Vagina (tissue), 2 donors: ENCODE measurements at regions not wholly inside any gene's neighbourhood (a gene's known extent, or its start where the extent isn't known, plus 50 kb on each side); places are given as distances from the start of the nearest gene placed in this dataset.

ENCODE experiments used
- DNase-seq, 2 donors: peaks; one replicate each; pipeline ENCODE4 v3.0.0-alpha.2; 2017; ENCODE audit errors: extremely low spot score in 2 of 2
- H3K27ac ChIP-seq: fragments of 200-600 bp; sonication (generic); one replicate; pipeline ENCODE4 v1.5.1; 2019
- H3K27me3 ChIP-seq: fragments of 200-600 bp; sonication (generic); one replicate; pipeline ENCODE4 v1.5.1; 2019
- H3K36me3 ChIP-seq, 2 donors: fragments of 200-600 bp; sonication (generic); one replicate each; pipeline ENCODE4 v1.5.1; 2017 to 2019
- H3K4me1 ChIP-seq: fragments of 200-600 bp; sonication (generic); one replicate; pipeline ENCODE4 v1.5.1; 2019
- H3K4me3 ChIP-seq, 2 donors: fragments of 200-600 bp; sonication (generic); 1 replicate in 1 of 2; 2 replicates in 1 of 2; pipeline ENCODE4 v1.5.1; 2016 to 2019
- H3K9me3 ChIP-seq: fragments of 200-600 bp; sonication (generic); one replicate; pipeline ENCODE4 v1.5.1; 2019
- CTCF ChIP-seq, 3 experiments: fragments of 450-650 bp in 2 of 3; fragments of 200-600 bp in 1 of 3; sonication (generic) in 1 of 3; IDR thresholded peaks; one replicate each; pipeline ENCODE4 v1.5.1; 2017 to 2019; ENCODE audit warnings: antibody characterized with exemption in 3 of 3, mild to moderate bottlenecking in 2 of 3, moderate library complexity in 2 of 3
- POLR2A ChIP-seq, 2 donors: fragments of 450-650 bp; IDR thresholded peaks; one replicate each; pipeline ENCODE4 v1.6.1; 2017; ENCODE audit warnings: antibody characterized with exemption in 2 of 2, mild to moderate bottlenecking in 2 of 2, moderate library complexity in 2 of 2
- POLR2AphosphoS5 ChIP-seq, 2 donors: sonication (generic); formaldehyde crosslinking; IDR thresholded peaks; one replicate each; pipeline ENCODE4 v1.9.0; 2017; ENCODE audit warnings: antibody characterized with exemption in 2 of 2, mild to moderate bottlenecking in 2 of 2, low read depth in 1 of 2; ENCODE audit not compliant: insufficient read depth in 1 of 2
- intact Hi-C: fragments of 100-400 bp; cut with DNase I; formaldehyde crosslinking; loops from one replicate; pipeline ENCODE4 v1.15.1; 2023

GRCh38 chr3:64878362-64878761 is 190.6 kb upstream of the ADAMTS9 start:
- intact Hi-C loops = no loop called here
- Histone ChIP-seq H3K9me3 (no peaks in the 10 kb centered on the region), H3K4me1 (no peaks in the 10 kb centered on the region), H3K27me3 (no peaks in the 10 kb centered on the region), H3K27ac (no peak overlapping the region), H3K4me3 (no peak overlapping the region), H3K36me3 (no peaks in the 10 kb centered on the region)
- no peak for DNase-seq
- TF ChIP-seq POLR2AphosphoS5 (IDR thresholded peaks at IDR 0.05; ENCODE audit: insufficient read depth in 1 of 2, low read depth in 1 of 2) (no peak), POLR2A (IDR thresholded peaks at IDR 0.05) (no peak), CTCF (IDR thresholded peaks at IDR 0.05) (no peak)

- Histone ChIP-seq H3K9me3 (no peaks in the 10 kb centered on the region), H3K27me3 (no peaks in the 10 kb centered on the region), H3K4me1 (no peaks in the 10 kb centered on the region), H3K36me3 (peaks cover 0 to 4% of the 10 kb centered on the region in 2 donors), H3K4me3 (no peak overlapping the region), H3K27ac (no peak overlapping the region)
- DNase-seq = no peak
- no peak for TF ChIP-seq POLR2A (IDR thresholded peaks at IDR 0.05)
- TF ChIP-seq CTCF (IDR thresholded peaks at IDR 0.05) = no peak
- no peak for TF ChIP-seq POLR2AphosphoS5 (IDR thresholded peaks at IDR 0.05; ENCODE audit: insufficient read depth in 1 of 2, low read depth in 1 of 2)
- intact Hi-C loops = no loop called here
Measured at GRCh38 chr3:64873400-64873799, 185.6 kb upstream of the ADAMTS9 start.

DNA sequence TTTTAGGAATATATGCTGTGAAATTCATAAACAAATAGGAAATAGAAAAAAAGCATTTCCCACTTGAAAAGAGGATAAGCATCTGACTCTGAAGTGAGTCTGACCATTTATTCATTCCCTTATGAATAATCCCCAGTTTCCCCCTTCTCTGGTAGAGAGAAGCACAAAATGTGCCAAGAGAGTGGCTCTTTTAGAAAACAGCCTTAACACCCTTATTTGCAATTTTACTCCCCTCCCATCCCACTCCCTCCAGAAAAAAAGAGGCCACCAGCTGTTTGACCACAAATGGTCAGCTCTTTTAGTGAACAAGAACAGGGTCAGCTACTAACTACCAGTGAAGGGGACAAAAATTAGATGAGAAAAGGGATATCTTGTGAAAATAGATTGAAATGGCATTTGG is 184.5 kb upstream of the ADAMTS9 start:
- Histone ChIP-seq H3K9me3 (no peaks in the 10 kb centered on the region), H3K27ac (no peak overlapping the region), H3K4me1 (peaks cover 6% of the 10 kb centered on the region), H3K4me3 (no peak overlapping the region), H3K27me3 (no peaks in the 10 kb centered on the region), H3K36me3 (peaks cover 0 to 4% of the 10 kb centered on the region in 2 donors)
- DNase-seq = no peak
- TF ChIP-seq CTCF (IDR thresholded peaks at IDR 0.05) (no peak), POLR2AphosphoS5 (IDR thresholded peaks at IDR 0.05; ENCODE audit: insufficient read depth in 1 of 2, low read depth in 1 of 2) (no peak), POLR2A (IDR thresholded peaks at IDR 0.05) (no peak)
- intact Hi-C loops = no loop called here

GRCh38 chr3:64871834-64872249 is 184.0 kb upstream of the ADAMTS9 start:
- no peak overlapping the region for H3K4me3 ChIP-seq
- no peak for DNase-seq
- H3K36me3 ChIP-seq = peaks cover 0 to 4% of the 10 kb centered on the region in 2 donors
- no peak overlapping the region for H3K27ac ChIP-seq
- TF ChIP-seq POLR2AphosphoS5 (IDR thresholded peaks at IDR 0.05; ENCODE audit: insufficient read depth in 1 of 2, low read depth in 1 of 2) (no peak), CTCF (IDR thresholded peaks at IDR 0.05) (no peak), POLR2A (IDR thresholded peaks at IDR 0.05) (no peak)
- H3K4me1 ChIP-seq = peaks cover 11% of the 10 kb centered on the region
- intact Hi-C loops = no loop called here
- H3K9me3 ChIP-seq = no peaks in the 10 kb centered on the region
- H3K27me3 ChIP-seq = no peaks in the 10 kb centered on the region

- Histone ChIP-seq H3K36me3 (peaks cover 0 to 4% of the 10 kb centered on the region in 2 donors), H3K4me1 (peaks cover 18% of the 10 kb centered on the region), H3K9me3 (no peaks in the 10 kb centered on the region), H3K4me3 (no peak overlapping the region), H3K27ac (no peak overlapping the region), H3K27me3 (no peaks in the 10 kb centered on the region)
- TF ChIP-seq POLR2AphosphoS5 (IDR thresholded peaks at IDR 0.05; ENCODE audit: insufficient read depth in 1 of 2, low read depth in 1 of 2) (no peak), CTCF (IDR thresholded peaks at IDR 0.05) (no peak), POLR2A (IDR thresholded peaks at IDR 0.05) (no peak)
- intact Hi-C loops = no loop called here
- no peak for DNase-seq
Measured at GRCh38 chr3:64870876-64871646, 183.3 kb upstream of the ADAMTS9 start.
